ENCODE measurements at regions not wholly inside any gene's neighbourhood (a gene's known extent, or its start where the extent isn't known, plus 50 kb on each side); places are given as distances from the start of the nearest gene placed in this dataset.
"Not testable (repeated sequence)": the region's sequence is repeated elsewhere in the genome, so short reads cannot be mapped to it uniquely, and the experiment has no call there.

- no peaks in the 10 kb centered on the region for H3K4me1 ChIP-seq
- H3K4me3 ChIP-seq: no peak overlapping the region
- intact Hi-C loops (cut with DNase I): no loop called here
- TF ChIP-seq CTCF (IDR thresholded peaks at IDR 0.05): no peak
- no peak overlapping the region for H3K9ac ChIP-seq (ENCODE audit: low read depth in 2 of 2, low read length in 2 of 2)
- no peaks in the 10 kb centered on the region for H3K9me3 ChIP-seq
- DNase-seq: no peak
- H3K27ac ChIP-seq: no peak overlapping the region
- H3K27me3 ChIP-seq: no peaks in the 10 kb centered on the region
- H3K36me3 ChIP-seq: no peaks in the 10 kb centered on the region
Observed at GRCh38 chr12:105477873-105478272, 147.4 kb downstream of the C12orf75 start.

DNA sequence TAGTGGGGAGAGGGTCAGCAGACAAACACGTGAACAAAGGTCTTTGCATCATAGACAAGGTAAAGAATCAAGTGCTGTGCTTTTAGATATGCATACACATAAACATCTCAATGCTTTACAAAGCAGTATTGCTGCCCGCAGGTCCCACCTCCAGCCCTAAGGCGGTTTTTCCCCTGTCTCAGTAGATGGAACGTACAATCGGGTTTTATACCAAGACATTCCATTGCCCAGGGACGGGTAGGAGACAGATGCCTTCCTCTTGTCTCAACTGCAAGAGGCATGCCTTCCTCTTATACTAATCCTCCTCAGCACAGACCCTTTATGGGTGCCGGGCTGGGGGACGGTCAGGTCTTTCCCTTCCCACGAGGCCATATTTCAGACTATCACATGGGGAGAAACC, 148.3 kb downstream of the C12orf75 start:
- not testable (repeated sequence) for H3K4me3 ChIP-seq, H3K9me3 ChIP-seq, H3K27me3 ChIP-seq

DNA sequence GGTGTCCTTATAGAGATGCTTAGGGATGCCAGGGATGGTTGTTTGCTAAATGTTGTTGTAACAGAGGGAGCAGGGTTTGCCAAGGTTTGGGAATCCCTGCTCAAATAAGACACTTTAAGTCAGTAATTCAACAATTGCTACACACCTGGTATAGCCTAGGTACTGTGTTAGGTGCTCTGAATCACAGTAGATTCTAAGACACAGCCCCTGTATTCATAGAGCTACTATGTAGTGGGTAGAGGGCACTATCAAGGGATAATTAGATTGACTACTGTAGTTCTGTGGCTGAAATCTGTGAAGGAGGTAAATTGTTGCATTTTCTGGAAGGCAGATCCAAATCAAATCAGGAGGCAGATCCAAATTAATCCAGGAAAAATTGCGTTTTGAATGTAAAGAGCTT, 149.2 kb downstream of the C12orf75 start:
- no peak for DNase-seq
- no peak overlapping the region for H3K27ac ChIP-seq
- no peak overlapping the region for H3K9ac ChIP-seq (ENCODE audit: low read depth in 2 of 2, low read length in 2 of 2)
- H3K9me3 ChIP-seq: no peaks in the 10 kb centered on the region
- H3K36me3 ChIP-seq: no peaks in the 10 kb centered on the region
- TF ChIP-seq CTCF (IDR thresholded peaks at IDR 0.05): no peak
- H3K4me1 ChIP-seq: no peaks in the 10 kb centered on the region
- intact Hi-C loops (cut with DNase I): no loop called here
- H3K4me3 ChIP-seq: no peak overlapping the region
- H3K27me3 ChIP-seq: no peaks in the 10 kb centered on the region

More for the DNA sequence above, 148.3 kb downstream of the C12orf75 start:
- DNase-seq; H3K36me3 ChIP-seq; H3K27ac ChIP-seq; intact Hi-C loops (cut with DNase I); H3K9ac ChIP-seq (ENCODE audit: low read depth in 2 of 2, low read length in 2 of 2); H3K4me1 ChIP-seq: not testable (repeated sequence)

DNA sequence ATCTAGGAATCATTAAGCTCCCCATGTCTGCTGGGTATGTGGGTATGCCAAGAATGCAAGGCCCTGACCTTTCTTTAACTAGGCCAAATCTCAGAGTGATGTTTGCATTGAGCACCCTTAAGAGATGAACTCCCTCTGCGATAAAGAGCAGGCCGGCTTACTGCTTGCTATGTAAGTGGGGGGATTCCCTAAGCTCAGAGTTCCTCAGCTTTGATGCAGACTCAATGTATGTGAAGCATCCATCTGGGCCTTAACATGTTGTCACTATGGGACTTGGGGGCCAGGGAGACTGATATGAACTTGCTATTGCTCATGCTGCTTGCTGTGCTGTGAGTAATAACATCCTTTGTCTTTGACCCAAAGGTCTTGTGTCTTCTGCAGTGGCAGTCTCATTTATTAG, 149.7 kb downstream of the C12orf75 start:
- no peak for TF ChIP-seq CTCF (IDR thresholded peaks at IDR 0.05)
- Histone ChIP-seq H3K9ac (ENCODE audit: low read depth in 2 of 2, low read length in 2 of 2) (no peak overlapping the region), H3K4me3 (no peak overlapping the region), H3K4me1 (no peaks in the 10 kb centered on the region), H3K27ac (no peak overlapping the region), H3K36me3 (no peaks in the 10 kb centered on the region), H3K9me3 (no peaks in the 10 kb centered on the region), H3K27me3 (no peaks in the 10 kb centered on the region)
- intact Hi-C loops (cut with DNase I): no loop called here
- DNase-seq: no peak

DNA sequence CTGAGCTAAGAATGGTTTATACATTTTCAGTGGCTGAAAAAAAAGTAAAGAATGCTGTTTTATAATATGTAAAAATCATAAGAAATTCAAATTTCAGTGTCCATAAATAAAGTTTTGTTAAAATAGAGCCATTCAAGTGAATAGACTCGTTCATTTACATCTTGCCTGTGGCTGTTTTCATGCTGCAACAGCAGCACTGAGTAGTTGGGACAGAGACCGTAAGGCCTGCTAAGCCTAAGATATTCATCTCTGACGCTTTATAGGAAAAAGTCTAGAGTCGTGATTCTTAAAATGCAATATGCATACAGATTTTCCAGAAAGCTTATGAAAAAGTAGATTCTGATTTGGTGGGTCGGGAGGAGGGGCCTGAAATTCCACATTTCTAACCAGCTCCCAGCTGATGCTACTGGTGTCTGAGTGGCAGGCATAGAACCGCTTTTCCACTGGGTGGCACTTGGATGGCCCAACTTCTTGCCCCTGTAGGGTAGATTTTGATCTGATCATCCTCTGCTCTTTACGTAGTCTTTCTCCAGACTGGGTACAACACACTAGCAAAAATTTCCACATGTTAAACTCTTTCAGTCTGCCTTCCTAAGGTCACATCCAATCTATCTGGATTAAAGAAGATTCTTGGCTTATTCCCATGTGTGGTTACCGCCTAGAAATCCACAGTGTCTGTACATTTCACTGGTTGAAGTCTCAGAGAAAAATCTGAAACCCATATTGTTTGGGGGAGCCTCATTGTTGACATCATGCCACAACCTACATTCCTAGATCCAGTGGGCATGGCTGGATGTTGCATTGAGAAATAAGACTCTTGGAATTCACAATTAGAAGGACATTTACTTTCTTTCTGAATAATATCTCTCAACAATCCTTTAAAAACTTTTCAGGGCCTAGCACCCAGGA, 151.2 kb downstream of the C12orf75 start:
- no peaks in the 10 kb centered on the region for H3K4me1 ChIP-seq
- no peak for TF ChIP-seq CTCF (IDR thresholded peaks at IDR 0.05)
- intact Hi-C loops (cut with DNase I): no loop called here
- no peaks in the 10 kb centered on the region for H3K9me3 ChIP-seq
- no peaks in the 10 kb centered on the region for H3K27me3 ChIP-seq
- H3K4me3 ChIP-seq: no peak overlapping the region
- no peaks in the 10 kb centered on the region for H3K36me3 ChIP-seq
- no peak overlapping the region for H3K27ac ChIP-seq
- no peak for DNase-seq
- H3K9ac ChIP-seq (ENCODE audit: low read depth in 2 of 2, low read length in 2 of 2): no peak overlapping the region

GRCh38 chr12:105482951-105483350, 152.5 kb downstream of the C12orf75 start:
- H3K36me3 ChIP-seq: no peaks in the 10 kb centered on the region
- no peak overlapping the region for H3K4me3 ChIP-seq
- H3K27ac ChIP-seq: no peak overlapping the region
- no peak overlapping the region for H3K9ac ChIP-seq (ENCODE audit: low read depth in 2 of 2, low read length in 2 of 2)
- intact Hi-C loops (cut with DNase I): no loop called here
- no peaks in the 10 kb centered on the region for H3K27me3 ChIP-seq
- H3K9me3 ChIP-seq: no peaks in the 10 kb centered on the region
- no peaks in the 10 kb centered on the region for H3K4me1 ChIP-seq
- no peak for DNase-seq
- no peak for TF ChIP-seq CTCF (IDR thresholded peaks at IDR 0.05)

Data from colonic mucosa (tissue), 4 donors.